Activated naive CD8-positive, alpha-beta T cell treated with anti-CD3 and anti-CD28 coated beads, Interleukin-2, amount 10 ng/mL, durations not matched to agents 7 days and 5 days (primary cell): ENCODE measurements at regions not wholly inside any gene's neighbourhood (a gene's known extent, or its start where the extent isn't known, plus 50 kb on each side); places are given as distances from the start of the nearest gene placed in this dataset.

ENCODE experiments used
- ATAC-seq: fragments of 150-1000 bp; cut with Tn5 transposase; one replicate; pipeline ENCODE4 v1.10.0; 2021; ENCODE audit warnings: low read depth, moderate library complexity
- POLR2A ChIA-PET: fragments of 350-600 bp; sonication (Branson Sonifier 250); formaldehyde crosslinking; loops from one replicate; lab custom pipeline; 2021; ENCODE audit warnings: antibody characterized with exemption; lab: Charles Lee
- DNase-seq: peaks from one replicate; pipeline ENCODE4 v3.0.0; 2021
- H3K27ac Mint-ChIP-seq: one replicate; pipeline ENCODE4 v1.8.0; 2022; ENCODE audit warnings: mild to moderate bottlenecking, mixed read lengths
- H3K27me3 Mint-ChIP-seq: one replicate; pipeline ENCODE4 v1.8.0; 2022; ENCODE audit warnings: mild to moderate bottlenecking, moderate library complexity, mixed read lengths
- H3K36me3 Mint-ChIP-seq: one replicate; pipeline ENCODE4 v1.8.0; 2021; ENCODE audit warnings: mild to moderate bottlenecking, mixed read lengths
- H3K4me1 Mint-ChIP-seq: one replicate; pipeline ENCODE4 v1.8.0; 2021; ENCODE audit warnings: mixed read lengths
- H3K4me3 Mint-ChIP-seq: one replicate; pipeline ENCODE4 v1.8.0; 2022; ENCODE audit warnings: mild to moderate bottlenecking, moderate library complexity, mixed read lengths
- H3K9me3 Mint-ChIP-seq: one replicate; pipeline ENCODE4 v1.8.0; 2021; ENCODE audit warnings: mixed read lengths

DNA sequence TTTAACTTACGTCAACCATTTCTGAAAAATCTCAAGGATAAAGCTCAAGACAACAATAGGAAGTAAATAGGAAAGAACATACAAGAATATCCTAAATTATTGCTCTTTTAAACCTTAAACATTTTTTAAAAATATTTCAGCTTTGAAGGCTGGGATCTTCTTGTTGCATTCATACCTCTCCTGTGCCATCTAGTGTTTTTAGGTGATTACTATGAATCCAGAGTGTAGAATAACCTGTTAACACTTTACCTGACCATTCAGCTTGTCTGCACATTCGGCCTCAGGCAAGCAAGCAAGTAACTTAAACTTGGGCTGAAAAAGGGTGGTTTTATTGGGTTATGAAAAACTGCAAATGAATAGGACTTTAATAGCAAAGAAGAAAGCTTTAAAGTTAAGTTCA is 507.8 kb upstream of the INTU start:
- ATAC-seq, result no peak

DNA sequence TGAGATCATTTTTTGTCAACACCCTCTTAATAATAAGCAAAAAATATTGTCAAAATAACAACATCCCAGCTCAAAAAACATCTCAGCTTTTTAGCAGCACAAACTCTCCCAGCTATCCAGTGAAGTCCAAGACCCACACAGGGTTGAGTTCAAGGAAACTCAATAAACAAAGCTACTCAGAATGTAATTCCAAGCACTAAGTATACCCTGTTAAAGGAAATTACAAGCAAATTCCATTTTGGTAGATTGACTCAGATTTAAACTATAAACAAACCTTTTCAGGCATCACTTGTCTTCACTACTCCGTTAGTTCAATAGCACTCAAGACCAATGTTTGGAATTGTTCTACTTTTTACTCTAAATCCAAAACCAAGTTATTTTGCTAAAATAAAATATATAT is 506.0 kb upstream of the INTU start:
- H3K9me3 Mint-ChIP-seq, result peaks cover 2% of the 10 kb centered on the region
- no peak for ATAC-seq
- no peaks in the 10 kb centered on the region for H3K36me3 Mint-ChIP-seq

More for the DNA sequence above, 507.8 kb upstream of the INTU start:
- no peaks in the 10 kb centered on the region for H3K4me1 Mint-ChIP-seq
- H3K9me3 Mint-ChIP-seq, result peaks cover 2% of the 10 kb centered on the region
- H3K27ac Mint-ChIP-seq, result no peak overlapping the region
- POLR2A ChIA-PET, result no interaction called here
- H3K4me3 Mint-ChIP-seq, result no peak overlapping the region
- no peak for DNase-seq
- H3K27me3 Mint-ChIP-seq, result no peaks in the 10 kb centered on the region
- no peaks in the 10 kb centered on the region for H3K36me3 Mint-ChIP-seq

GRCh38 chr4:127131527-127131926 is 501.2 kb upstream of the INTU start:
- no peak overlapping the region for H3K4me3 Mint-ChIP-seq
- POLR2A ChIA-PET, result no interaction called here
- no peak for ATAC-seq
- no peak overlapping the region for H3K27ac Mint-ChIP-seq
- no peaks in the 10 kb centered on the region for H3K36me3 Mint-ChIP-seq
- no peaks in the 10 kb centered on the region for H3K4me1 Mint-ChIP-seq
- peaks cover 2% of the 10 kb centered on the region for H3K9me3 Mint-ChIP-seq
- DNase-seq, result no peak
- H3K27me3 Mint-ChIP-seq, result no peaks in the 10 kb centered on the region

More for the DNA sequence above, 506.0 kb upstream of the INTU start:
- H3K27ac Mint-ChIP-seq, result no peak overlapping the region
- no peak overlapping the region for H3K4me3 Mint-ChIP-seq
- POLR2A ChIA-PET, result no interaction called here
- no peak for DNase-seq
- H3K4me1 Mint-ChIP-seq, result no peaks in the 10 kb centered on the region
- no peaks in the 10 kb centered on the region for H3K27me3 Mint-ChIP-seq

GRCh38 chr4:127134490-127134889 is 498.3 kb upstream of the INTU start:
- no peak overlapping the region for H3K4me3 Mint-ChIP-seq
- POLR2A ChIA-PET, result no interaction called here
- ATAC-seq, result no peak

DNA sequence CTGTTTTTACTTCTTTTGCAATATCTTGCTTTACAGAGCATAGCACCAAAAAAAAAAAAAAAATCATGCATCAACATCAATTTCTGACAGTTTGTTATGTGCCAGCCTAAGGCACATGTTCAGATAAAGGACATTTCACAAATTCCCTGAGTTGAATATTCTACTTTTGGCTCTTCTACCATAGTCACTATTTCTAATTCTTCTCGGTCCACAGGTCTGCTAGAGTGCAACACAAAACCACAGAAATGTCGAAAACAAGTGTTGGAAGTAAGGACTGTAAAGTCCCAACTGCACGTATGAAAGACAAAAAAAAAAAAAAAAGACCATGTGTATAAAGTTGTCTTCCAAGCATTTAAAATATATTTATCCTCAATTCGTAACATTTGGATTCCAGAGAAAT is 494.2 kb upstream of the INTU start:
- Mint-ChIP-seq H3K36me3 (no peaks in the 10 kb centered on the region), H3K27me3 (no peaks in the 10 kb centered on the region), H3K9me3 (no peaks in the 10 kb centered on the region), H3K4me3 (no peak overlapping the region), H3K4me1 (no peaks in the 10 kb centered on the region), H3K27ac (no peak overlapping the region)
- POLR2A ChIA-PET, result no interaction called here
- no peak for ATAC-seq
- no peak for DNase-seq

More at GRCh38 chr4:127134490-127134889, 498.3 kb upstream of the INTU start:
- Mint-ChIP-seq H3K27ac (no peak overlapping the region), H3K27me3 (no peaks in the 10 kb centered on the region), H3K36me3 (no peaks in the 10 kb centered on the region), H3K9me3 (peaks cover 2% of the 10 kb centered on the region), H3K4me1 (no peaks in the 10 kb centered on the region)
- DNase-seq, result no peak

DNA sequence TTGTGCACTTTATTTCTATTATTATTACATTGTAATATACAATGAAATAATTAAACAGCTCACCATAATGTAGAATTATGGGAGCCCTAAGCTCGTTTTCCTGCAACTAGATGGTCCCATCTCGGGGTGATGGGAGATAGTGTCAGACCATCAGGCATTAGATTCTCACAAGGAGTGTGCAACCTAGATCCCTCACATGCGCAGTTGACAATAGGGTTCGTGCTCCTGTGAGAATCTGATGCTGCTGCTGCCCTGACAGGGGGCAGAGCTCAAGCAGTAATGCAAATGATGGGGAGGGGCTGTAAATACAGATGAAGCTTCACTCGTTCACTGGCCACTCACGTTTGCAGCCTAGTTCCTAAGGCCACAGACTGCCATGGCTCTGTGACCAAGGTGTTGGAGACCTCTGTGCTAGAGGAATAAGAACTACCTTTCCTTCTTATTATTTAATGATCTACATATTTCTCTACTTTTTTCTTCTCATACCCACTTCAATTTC is 492.9 kb upstream of the INTU start:
- H3K4me1 Mint-ChIP-seq, result no peaks in the 10 kb centered on the region
- H3K27me3 Mint-ChIP-seq, result no peaks in the 10 kb centered on the region
- no peak for ATAC-seq
- H3K36me3 Mint-ChIP-seq, result no peaks in the 10 kb centered on the region
- H3K9me3 Mint-ChIP-seq, result no peaks in the 10 kb centered on the region
- no peak overlapping the region for H3K4me3 Mint-ChIP-seq
- H3K27ac Mint-ChIP-seq, result no peak overlapping the region
- DNase-seq, result no peak
- POLR2A ChIA-PET, result no interaction called here

- no peaks in the 10 kb centered on the region for H3K36me3 Mint-ChIP-seq
Observed at GRCh38 chr4:127140306-127140705, 492.5 kb upstream of the INTU start.

DNA sequence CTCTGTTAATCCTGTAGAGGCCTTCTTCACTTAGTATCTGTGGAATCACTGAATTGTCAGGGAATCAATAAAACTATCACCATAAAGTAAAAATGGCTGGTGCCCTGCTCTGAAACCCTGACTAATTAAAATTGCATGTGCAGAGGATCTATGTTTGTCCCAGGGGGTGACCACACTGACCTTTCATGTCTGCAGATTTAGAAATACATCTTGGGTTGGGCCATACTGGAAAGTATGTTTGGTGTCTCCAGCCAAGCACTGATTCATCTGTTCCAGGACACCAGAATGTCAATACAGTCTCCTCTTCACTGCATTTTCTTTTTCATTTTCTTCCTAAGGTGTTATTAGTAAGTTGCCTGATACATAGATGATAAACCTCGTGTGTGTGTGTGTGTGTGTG is 490.9 kb upstream of the INTU start:
- no peak overlapping the region for H3K27ac Mint-ChIP-seq
- H3K27me3 Mint-ChIP-seq, result no peaks in the 10 kb centered on the region
- no peak for ATAC-seq
- H3K4me1 Mint-ChIP-seq, result no peaks in the 10 kb centered on the region
- H3K36me3 Mint-ChIP-seq, result no peaks in the 10 kb centered on the region
- POLR2A ChIA-PET, result no interaction called here
- no peak overlapping the region for H3K4me3 Mint-ChIP-seq
- no peaks in the 10 kb centered on the region for H3K9me3 Mint-ChIP-seq
- no peak for DNase-seq

More at GRCh38 chr4:127140306-127140705, 492.5 kb upstream of the INTU start:
- no peaks in the 10 kb centered on the region for H3K4me1 Mint-ChIP-seq
- H3K4me3 Mint-ChIP-seq, result no peak overlapping the region
- no peaks in the 10 kb centered on the region for H3K9me3 Mint-ChIP-seq
- ATAC-seq, result no peak
- POLR2A ChIA-PET, result no interaction called here
- no peaks in the 10 kb centered on the region for H3K27me3 Mint-ChIP-seq
- H3K27ac Mint-ChIP-seq, result no peak overlapping the region
- no peak for DNase-seq

DNA sequence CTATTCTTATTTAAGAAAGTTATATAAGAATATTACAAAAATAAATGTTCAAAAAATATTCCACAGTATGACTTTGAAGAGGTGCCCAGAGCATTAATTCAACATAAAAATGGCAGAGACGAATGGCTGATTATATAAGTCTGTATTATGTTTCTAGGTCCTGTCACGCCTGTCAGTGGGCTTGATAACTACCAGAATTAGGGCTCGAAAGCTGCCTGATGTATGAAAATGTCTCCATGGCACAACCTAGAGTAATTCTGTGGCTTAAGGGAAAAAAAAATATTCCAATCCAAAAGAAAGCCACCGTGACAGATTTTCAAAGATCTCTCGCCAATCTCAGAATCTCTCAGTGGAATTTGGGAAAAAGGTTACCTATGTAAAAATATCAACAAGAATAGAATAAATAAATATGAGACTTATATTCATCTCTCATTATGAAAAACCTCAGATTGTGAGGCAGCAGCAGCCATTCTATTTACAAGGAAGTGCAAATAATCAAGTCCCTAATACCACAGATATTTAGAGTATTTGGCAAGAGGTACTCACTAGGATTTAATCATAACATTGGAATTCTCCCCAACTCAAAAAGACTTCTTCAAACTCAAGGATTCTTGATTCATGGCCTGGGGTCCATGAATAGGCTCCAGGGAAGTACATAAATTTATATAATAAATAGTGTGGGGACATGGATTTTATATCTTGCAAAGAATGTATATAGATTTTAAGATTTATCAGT is 489.1 kb upstream of the INTU start:
- H3K27me3 Mint-ChIP-seq, result no peaks in the 10 kb centered on the region
- H3K36me3 Mint-ChIP-seq, result no peaks in the 10 kb centered on the region
- H3K4me1 Mint-ChIP-seq, result no peaks in the 10 kb centered on the region
- no peak for ATAC-seq
- no peak overlapping the region for H3K4me3 Mint-ChIP-seq
- H3K9me3 Mint-ChIP-seq, result no peaks in the 10 kb centered on the region
- no peak for DNase-seq
- H3K27ac Mint-ChIP-seq, result no peak overlapping the region
- POLR2A ChIA-PET, result no interaction called here

DNA sequence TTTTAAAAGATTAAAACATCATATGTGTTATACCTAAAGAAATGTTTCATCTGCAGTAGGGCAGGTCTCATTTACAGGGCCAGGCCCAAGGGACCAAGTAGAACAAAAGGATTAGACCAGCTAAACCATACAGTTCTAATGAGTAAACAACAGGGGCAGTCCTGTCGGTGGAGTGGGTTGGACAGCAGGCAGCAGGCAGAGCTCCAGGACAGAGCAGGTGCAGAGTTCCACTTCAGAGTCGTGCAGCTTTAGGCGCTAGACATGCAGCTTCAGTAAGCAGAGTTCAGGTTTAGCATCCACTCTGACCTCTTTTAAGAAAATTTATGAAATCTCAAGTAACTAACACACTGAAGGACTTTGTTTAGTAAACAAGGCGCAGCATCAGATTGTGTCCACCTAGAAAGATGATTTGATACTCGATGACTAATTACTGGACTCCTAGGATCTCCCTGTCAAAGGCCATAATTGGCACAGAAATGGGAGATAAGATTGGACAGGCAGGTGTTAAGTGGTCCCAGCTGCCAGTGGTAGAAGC is 487.7 kb upstream of the INTU start:
- no peak overlapping the region for H3K27ac Mint-ChIP-seq

DNA sequence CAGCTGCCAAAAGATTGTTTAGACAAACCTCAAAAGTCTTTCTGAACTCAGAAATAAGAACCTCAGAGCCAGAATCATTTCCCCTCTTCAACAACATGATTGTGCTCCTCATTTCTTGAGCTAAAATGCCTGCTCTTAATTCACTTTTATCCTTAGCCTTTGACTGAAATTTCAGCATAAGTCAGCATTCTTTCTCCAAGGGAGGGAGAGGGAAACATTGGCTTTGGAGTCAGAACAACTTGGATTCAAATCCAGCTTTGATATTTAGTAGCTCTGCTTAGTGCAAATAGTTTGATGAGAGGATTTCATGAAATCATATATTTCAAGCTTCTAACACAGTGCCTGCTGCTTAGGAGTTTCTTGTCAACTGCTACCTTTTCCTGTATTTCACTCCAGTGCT is 484.6 kb upstream of the INTU start:
- Mint-ChIP-seq H3K4me3 (no peak overlapping the region), H3K9me3 (peaks cover 4% of the 10 kb centered on the region), H3K27me3 (no peaks in the 10 kb centered on the region), H3K4me1 (no peaks in the 10 kb centered on the region), H3K36me3 (no peaks in the 10 kb centered on the region), H3K27ac (no peak overlapping the region)
- POLR2A ChIA-PET, result no interaction called here
- ATAC-seq (no peak), DNase-seq (no peak)

More for the DNA sequence above, 487.7 kb upstream of the INTU start:
- H3K36me3 Mint-ChIP-seq, result no peaks in the 10 kb centered on the region
- H3K9me3 Mint-ChIP-seq, result no peaks in the 10 kb centered on the region
- DNase-seq, result no peak
- no peaks in the 10 kb centered on the region for H3K4me1 Mint-ChIP-seq
- H3K27me3 Mint-ChIP-seq, result no peaks in the 10 kb centered on the region
- no peak overlapping the region for H3K4me3 Mint-ChIP-seq
- ATAC-seq, result no peak
- POLR2A ChIA-PET, result no interaction called here

GRCh38 chr4:127149086-127149485 is 483.7 kb upstream of the INTU start:
- no peaks in the 10 kb centered on the region for H3K27me3 Mint-ChIP-seq
- peaks cover 5% of the 10 kb centered on the region for H3K9me3 Mint-ChIP-seq
- POLR2A ChIA-PET, result no interaction called here
- H3K27ac Mint-ChIP-seq, result no peak overlapping the region
- H3K36me3 Mint-ChIP-seq, result no peaks in the 10 kb centered on the region
- DNase-seq, result no peak
- no peak for ATAC-seq
- H3K4me1 Mint-ChIP-seq, result no peaks in the 10 kb centered on the region
- H3K4me3 Mint-ChIP-seq, result no peak overlapping the region

GRCh38 chr4:127151941-127152340 is 480.8 kb upstream of the INTU start:
- DNase-seq, result no peak
- ATAC-seq, result no peak

DNA sequence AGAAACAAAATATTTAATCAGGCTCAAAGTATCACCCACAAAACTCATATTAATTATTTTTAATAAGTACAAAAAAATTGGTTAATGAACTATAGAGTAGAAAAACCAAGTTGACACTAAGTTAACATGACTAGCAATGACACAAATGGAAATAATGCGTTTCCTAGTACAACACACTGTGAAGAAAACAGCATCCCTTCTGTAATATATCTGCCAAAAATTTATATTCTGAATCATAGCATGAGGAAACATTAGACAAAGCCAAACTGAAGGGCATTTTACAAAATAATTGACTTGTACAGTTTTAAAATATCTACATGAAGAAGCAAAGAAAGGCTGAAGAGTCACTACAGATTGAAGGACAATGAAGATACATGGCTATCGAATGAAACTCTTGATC is 477.6 kb upstream of the INTU start:
- H3K36me3 Mint-ChIP-seq, result no peaks in the 10 kb centered on the region
- no peaks in the 10 kb centered on the region for H3K4me1 Mint-ChIP-seq
- peaks cover 7% of the 10 kb centered on the region for H3K9me3 Mint-ChIP-seq
- no peak overlapping the region for H3K4me3 Mint-ChIP-seq
- no peak for ATAC-seq
- POLR2A ChIA-PET, result no interaction called here
- no peak overlapping the region for H3K27ac Mint-ChIP-seq
- no peak for DNase-seq
- no peaks in the 10 kb centered on the region for H3K27me3 Mint-ChIP-seq

More at GRCh38 chr4:127151941-127152340, 480.8 kb upstream of the INTU start:
- POLR2A ChIA-PET, result no interaction called here
- Mint-ChIP-seq H3K9me3 (peaks cover 6% of the 10 kb centered on the region), H3K27ac (no peak overlapping the region), H3K4me1 (no peaks in the 10 kb centered on the region), H3K27me3 (no peaks in the 10 kb centered on the region), H3K36me3 (no peaks in the 10 kb centered on the region), H3K4me3 (no peak overlapping the region)
